GDM1 (cell line): ENCODE measurements at regions not wholly inside any gene's neighbourhood (a gene's known extent, or its start where the extent isn't known, plus 50 kb on each side); places are given as distances from the start of the nearest gene placed in this dataset.
A peak's percentile ranks its signal among the peaks of the same experiment; 100 is the strongest.
"Not testable (repeated sequence)": the region's sequence is repeated elsewhere in the genome, so short reads cannot be mapped to it uniquely, and the experiment has no call there.

Experiments used
- DNase-seq: peaks from one replicate; lab custom pipeline; 2025; lab: John Stamatoyannopoulos, UW

GRCh38 chr14:25699981-25700380 is 650.0 kb upstream of the STXBP6 start:
- DNase-seq = no peak

GRCh38 chr14:25698111-25698510 is 648.2 kb upstream of the STXBP6 start:
- DNase-seq = no peak

GRCh38 chr14:25696176-25696575 is 646.2 kb upstream of the STXBP6 start:
- DNase-seq = no peak

GRCh38 chr14:25685004-25685403 is 635.1 kb upstream of the STXBP6 start:
- DNase-seq = no peak

- no peak for DNase-seq
Observed at GRCh38 chr14:25680934-25681333, 631.0 kb upstream of the STXBP6 start.

DNA sequence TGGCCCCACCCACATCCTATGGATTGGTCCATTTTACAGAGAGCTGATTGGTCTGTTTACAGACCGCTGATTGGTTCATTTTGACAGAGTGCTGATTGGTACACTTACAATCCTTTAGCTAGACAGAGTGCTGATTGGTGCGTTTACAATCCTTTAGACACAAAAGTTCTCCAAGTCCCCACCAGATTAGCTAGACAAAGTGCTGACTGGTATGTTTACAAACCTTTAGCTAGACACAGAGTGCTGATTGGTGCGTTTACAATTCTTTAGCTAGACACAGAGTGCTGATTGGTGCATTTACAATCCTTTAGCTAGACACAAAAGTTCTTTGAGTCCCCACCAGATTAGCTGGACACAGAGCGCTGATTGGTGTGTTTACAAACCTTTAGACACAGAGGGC is 630.6 kb upstream of the STXBP6 start:
- not testable (repeated sequence) for DNase-seq

GRCh38 chr14:25677111-25677510 is 627.2 kb upstream of the STXBP6 start:
- no peak for DNase-seq

GRCh38 chr14:25667387-25667786 is 617.4 kb upstream of the STXBP6 start:
- no peak for DNase-seq

- DNase-seq = no peak
Observed at GRCh38 chr14:25666877-25667276, 616.9 kb upstream of the STXBP6 start.

DNA sequence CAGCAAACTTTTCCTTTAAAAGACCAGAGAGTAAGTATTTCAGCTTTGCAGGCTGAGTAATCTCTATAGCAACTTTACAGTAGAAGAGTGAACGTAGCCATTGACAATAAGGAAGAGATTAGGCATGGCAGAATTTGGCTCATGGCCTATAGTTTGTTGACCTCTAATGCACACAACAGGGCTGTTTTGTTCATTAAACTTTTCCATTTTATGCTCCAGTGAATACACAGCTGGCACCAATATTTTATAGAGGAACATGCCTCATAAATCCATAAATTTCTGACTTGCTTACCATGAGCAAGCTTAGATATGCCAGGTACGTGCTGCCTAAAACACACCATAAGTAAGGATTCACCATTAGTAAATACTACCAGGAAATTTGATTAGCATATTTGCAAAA is 609.0 kb upstream of the STXBP6 start:
- DNase-seq = no peak

DNA sequence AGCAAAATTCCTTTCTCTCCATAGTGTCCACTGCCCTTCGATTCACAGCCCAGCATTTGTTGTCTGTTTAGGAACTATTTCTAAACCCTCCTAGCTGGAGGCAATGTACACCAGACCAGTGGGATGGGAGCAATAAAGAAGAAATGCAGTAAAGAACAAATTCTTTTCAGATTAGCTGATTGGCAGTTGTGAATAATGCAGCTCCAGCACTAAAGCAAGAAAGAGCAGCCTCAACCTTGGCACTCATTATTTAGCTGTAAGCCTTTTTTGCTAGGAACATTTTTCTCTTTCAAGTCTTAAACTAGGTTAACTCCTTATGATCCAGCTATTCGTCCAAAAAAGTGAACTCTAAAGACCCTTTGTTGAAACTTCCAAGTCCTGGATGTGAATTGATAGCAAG is 580.5 kb upstream of the STXBP6 start:
- DNase-seq = no peak

DNA sequence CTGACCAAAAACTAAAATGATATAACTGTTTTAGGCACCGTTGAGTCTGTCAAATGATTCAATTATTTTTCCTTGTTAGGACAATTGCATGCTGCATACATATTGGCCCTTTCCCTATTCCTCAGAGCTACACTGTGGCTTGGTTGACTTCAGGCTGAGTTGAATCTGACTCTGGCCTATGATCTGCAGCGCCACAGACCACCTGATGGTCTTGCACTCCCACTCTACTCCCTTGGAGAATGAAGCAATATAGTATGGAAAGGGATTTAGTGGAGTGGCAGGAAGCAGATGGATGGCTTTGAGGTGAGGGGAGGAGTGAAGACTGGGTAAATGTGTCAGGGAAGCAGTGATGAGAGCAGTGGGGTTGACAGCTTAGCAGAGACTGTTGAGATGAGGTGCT is 579.0 kb upstream of the STXBP6 start:
- no peak for DNase-seq

DNA sequence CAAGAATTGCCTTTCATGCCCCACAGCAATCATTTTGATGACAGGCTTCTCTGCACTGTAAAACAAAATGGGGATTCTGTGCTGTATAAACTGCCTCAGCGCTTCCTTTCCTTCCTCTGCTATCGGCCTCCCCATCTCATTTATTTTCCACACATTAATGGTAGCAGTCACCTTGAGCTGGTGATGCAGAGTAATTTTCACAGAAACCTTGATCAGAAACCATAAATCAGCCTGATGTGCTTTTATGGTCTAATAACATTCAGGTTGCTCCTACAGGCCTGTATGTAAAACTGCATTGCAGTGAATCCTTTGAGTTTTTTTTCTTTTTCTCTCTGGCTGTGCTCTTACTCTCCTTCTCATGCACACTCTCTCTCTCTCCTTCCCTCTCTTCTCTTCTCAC is 578.4 kb upstream of the STXBP6 start:
- peak; percentile 0 for DNase-seq

- DNase-seq = no peak
Observed at GRCh38 chr14:25626986-25627385, 577.0 kb upstream of the STXBP6 start.

DNA sequence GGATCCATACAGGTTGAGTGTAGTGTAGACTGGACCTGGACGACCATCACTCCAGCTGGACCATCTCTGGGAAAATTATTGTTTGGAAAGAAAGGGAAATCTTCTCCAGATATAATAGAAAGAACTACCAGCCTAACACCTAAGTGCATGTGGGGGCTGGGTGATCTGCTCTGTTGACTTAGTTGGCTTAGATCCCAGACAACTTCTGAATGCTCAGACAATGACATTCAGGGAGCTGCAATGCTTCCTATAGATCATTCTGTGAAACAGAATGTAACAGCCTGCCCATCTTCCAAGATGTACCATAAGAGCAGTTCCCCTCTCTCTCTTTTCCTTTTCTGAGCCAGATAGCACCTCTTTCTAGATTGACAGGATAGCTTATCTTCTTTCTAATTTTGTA is 572.8 kb upstream of the STXBP6 start:
- no peak for DNase-seq

GRCh38 chr14:25620515-25620914 is 570.6 kb upstream of the STXBP6 start:
- no peak for DNase-seq

- DNase-seq = no peak
Observed at GRCh38 chr14:25615174-25615573, 565.2 kb upstream of the STXBP6 start.

- DNase-seq = no peak
Observed at GRCh38 chr14:25607192-25607591, 557.2 kb upstream of the STXBP6 start.

- no peak for DNase-seq
Observed at GRCh38 chr14:25602106-25602505, 552.2 kb upstream of the STXBP6 start.

DNA sequence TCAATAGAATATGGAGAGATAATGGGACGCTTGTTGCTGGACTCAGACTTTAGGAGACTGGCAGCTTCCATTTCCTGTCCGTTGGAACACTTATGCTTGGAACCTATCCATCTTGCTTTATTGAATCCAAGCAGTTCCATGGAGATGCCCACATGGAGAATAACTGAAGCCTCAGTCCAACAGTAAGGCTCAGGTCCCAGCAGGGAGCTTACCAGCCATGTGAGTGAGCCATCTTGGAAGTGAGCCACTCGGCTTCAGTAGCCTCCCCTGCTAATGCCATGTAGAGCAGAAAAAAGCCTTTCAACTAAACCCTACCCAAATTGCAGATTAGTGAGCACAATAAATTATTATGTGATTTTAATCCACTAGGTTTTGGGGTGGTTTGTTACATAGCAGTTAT is 538.8 kb upstream of the STXBP6 start:
- no peak for DNase-seq

GRCh38 chr14:25574628-25575325 is 524.8 kb upstream of the STXBP6 start:
- DNase-seq = no peak

DNA sequence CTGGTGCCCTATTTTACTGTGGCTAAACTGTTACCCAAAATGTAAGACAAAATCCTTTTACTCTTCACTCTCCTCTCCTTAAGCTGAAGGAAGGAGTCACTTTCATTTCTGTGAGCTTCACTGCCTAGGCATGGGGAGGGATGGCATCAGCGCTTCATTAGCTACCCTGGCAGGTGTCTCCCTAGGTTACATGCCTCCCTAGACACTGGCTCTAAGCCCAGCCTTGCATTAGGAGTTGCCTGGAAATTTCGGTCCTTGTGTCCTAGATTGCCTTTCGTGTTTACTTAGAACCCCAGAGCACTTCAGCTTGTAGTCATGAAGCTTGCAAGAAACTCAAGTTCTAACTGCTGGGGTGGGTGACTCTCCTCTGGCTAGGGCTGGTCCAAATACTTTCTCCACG is 520.5 kb upstream of the STXBP6 start:
- DNase-seq = no peak

GRCh38 chr14:25557466-25557865 is 507.5 kb upstream of the STXBP6 start:
- no peak for DNase-seq

DNA sequence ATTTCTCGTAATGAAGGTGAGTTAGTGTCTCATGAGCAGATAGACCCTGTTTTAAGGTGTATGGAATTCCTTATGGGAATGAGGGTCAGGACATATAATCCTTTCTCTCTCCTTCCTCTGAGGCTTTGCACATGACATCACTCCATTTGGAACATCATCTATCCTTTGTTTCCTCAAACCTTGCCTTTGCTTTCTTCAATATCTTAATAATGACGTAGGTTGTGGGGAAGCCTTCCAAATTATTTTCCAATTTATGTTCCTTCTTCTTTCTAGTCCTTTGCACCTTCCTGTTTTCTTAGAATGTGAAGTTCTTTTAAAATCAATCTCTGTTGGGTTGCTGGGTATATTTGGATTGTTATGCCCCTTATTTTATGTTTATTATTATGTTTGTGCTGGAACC is 502.9 kb upstream of the STXBP6 start:
- no peak for DNase-seq

DNA sequence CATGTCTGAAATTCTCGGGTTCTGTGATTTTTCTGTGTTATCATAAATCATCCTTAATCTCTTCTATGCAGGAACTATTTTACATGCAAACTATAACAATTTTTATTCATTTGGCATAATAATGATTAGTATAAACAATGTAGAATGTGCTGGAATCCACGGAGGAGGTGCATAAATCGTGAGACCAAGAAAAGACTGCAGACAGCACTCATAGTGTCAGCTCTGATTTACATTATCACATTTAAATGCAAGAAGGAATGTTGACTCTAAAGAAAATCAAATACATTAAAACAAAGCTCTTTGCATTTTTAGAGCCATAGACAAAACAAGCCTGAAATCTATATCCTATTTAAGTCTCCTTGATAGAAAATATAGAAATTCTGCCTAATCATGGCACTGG is 501.7 kb upstream of the STXBP6 start:
- no peak for DNase-seq
